A673 (cell line): ENCODE measurements at regions not wholly inside any gene's neighbourhood (a gene's known extent, or its start where the extent isn't known, plus 50 kb on each side); places are given as distances from the start of the nearest gene placed in this dataset.

Experiments used
- BruUV-seq: library from RNA; stranded (reverse); fragments of 400-500 nt; replicated peaks from 2 replicates; lab custom pipeline; 2021; lab: Mats Ljungman, UMichigan
- CTCF ChIA-PET: fragments of 300-600 bp; sonication (Branson Sonifier 250); formaldehyde crosslinking; loops from one replicate; lab custom pipeline; 2022; ENCODE audit warnings: antibody characterized with exemption; lab: Charles Lee
- POLR2A ChIA-PET: fragments of 300-600 bp; sonication (Branson Sonifier 250); formaldehyde crosslinking; loops from one replicate; lab custom pipeline; 2022; ENCODE audit warnings: antibody characterized with exemption; ENCODE audit not compliant: low non-redundant PET; lab: Charles Lee
- DNase-seq: peaks from one replicate; pipeline ENCODE4 v3.0.0-alpha.2; 2015; ENCODE audit warnings: low spot score
- H3K27ac ChIP-seq: fragments of 200-600 bp; sonication (generic); 2 replicates; pipeline ENCODE4 v1.5.1; 2016; ENCODE audit warnings: mixed run types, low read depth, mild to moderate bottlenecking, mixed read lengths, antibody characterized with exemption, low read length; ENCODE audit not compliant: poor library complexity, severe bottlenecking
- H3K27me3 ChIP-seq: fragments of 200-600 bp; sonication (generic); replicated peaks from 2 replicates; pipeline ENCODE4 v1.6.1; 2017; ENCODE audit warnings: mixed run types, low read depth, mild to moderate bottlenecking, mixed read lengths, antibody characterized with exemption, low read length; ENCODE audit not compliant: insufficient read depth, poor library complexity
- H3K36me3 ChIP-seq: fragments of 200-600 bp; sonication (generic); 2 replicates; pipeline ENCODE4 v1.6.1; 2016; ENCODE audit warnings: mixed run types, mild to moderate bottlenecking, mixed read lengths, antibody characterized with exemption, low read length; ENCODE audit not compliant: insufficient read depth, poor library complexity, severe bottlenecking
- H3K4me1 ChIP-seq: fragments of 200-600 bp; sonication (generic); 2 replicates; pipeline ENCODE4 v1.6.1; 2017; ENCODE audit warnings: mixed run types, mild to moderate bottlenecking, mixed read lengths, antibody characterized with exemption, low read length; ENCODE audit not compliant: insufficient read depth, poor library complexity, severe bottlenecking
- H3K4me3 ChIP-seq: fragments of 200-600 bp; sonication (generic); 2 replicates; pipeline ENCODE4 v1.5.1; 2016; ENCODE audit warnings: low read depth, mixed run types, mild to moderate bottlenecking, mixed read lengths, low read length; ENCODE audit not compliant: poor library complexity, severe bottlenecking
- H3K9me3 ChIP-seq: fragments of 200-600 bp; sonication (generic); 2 replicates; pipeline ENCODE4 v1.6.1; 2016; ENCODE audit warnings: mixed run types, low read depth, mild to moderate bottlenecking, mixed read lengths, antibody characterized with exemption, low read length; ENCODE audit not compliant: poor library complexity, severe bottlenecking
- CTCF ChIP-seq: fragments of 300-800, 200-600 bp; sonication (generic); conservative IDR thresholded peaks from 2 replicates; pipeline ENCODE4 v1.5.1; 2017; ENCODE audit warnings: low read depth, mild to moderate bottlenecking, antibody characterized with exemption, low read length, moderate library complexity, mixed read lengths
- EZH2 ChIP-seq: fragments of 200-600 bp; sonication (generic); IDR thresholded peaks from 2 replicates; pipeline ENCODE4 v1.6.1; 2017; ENCODE audit warnings: borderline replicate concordance, low read depth, mild to moderate bottlenecking, mixed read lengths, antibody characterized with exemption, low read length; ENCODE audit not compliant: poor library complexity, severe bottlenecking
- intact Hi-C: fragments of 100-400 bp; cut with micrococcal nuclease; formaldehyde crosslinking; loops from one replicate; pipeline ENCODE4 v1.10.0; 2022; ENCODE audit not compliant: unreplicated experiment

GRCh38 chr15:35186346-35186745, 101.3 kb upstream of the NANOGP8 start:
- TF ChIP-seq CTCF (no peak), EZH2 (no peak)
- no TSS peak for BruUV-seq
- H3K9me3 ChIP-seq, result peaks cover 2% of the 10 kb centered on the region
- no peaks in the 10 kb centered on the region for H3K36me3 ChIP-seq
- ChIA-PET CTCF (no interaction called here), POLR2A (no interaction called here)
- H3K27me3 ChIP-seq, result no peaks in the 10 kb centered on the region
- intact Hi-C loops, result loop anchor here (10.0 kb wide), 1 partner anchor 258 kb away; no protein-coding TSS in a partner anchor
- H3K4me1 ChIP-seq, result peaks cover 18% of the 10 kb centered on the region
- DNase-seq, result no peak
- H3K4me3 ChIP-seq, result no peak overlapping the region
- H3K27ac ChIP-seq, result no peak overlapping the region

- Histone ChIP-seq H3K27me3 (no peaks in the 10 kb centered on the region), H3K27ac (no peak overlapping the region), H3K36me3 (no peaks in the 10 kb centered on the region), H3K4me1 (peaks cover 18% of the 10 kb centered on the region), H3K9me3 (no peaks in the 10 kb centered on the region), H3K4me3 (no peak overlapping the region)
- BruUV-seq, result no TSS peak
- intact Hi-C loops, result loop anchor here (10.0 kb wide), 1 partner anchor 260 kb away; no protein-coding TSS in a partner anchor
- TF ChIP-seq CTCF, result no peak
- no peak for TF ChIP-seq EZH2
- ChIA-PET POLR2A (no interaction called here), CTCF (no interaction called here)
- DNase-seq, result no peak
Observed at GRCh38 chr15:35184646-35185045, 99.6 kb upstream of the NANOGP8 start.

- intact Hi-C loops, result loop anchor here (10.0 kb wide), 1 partner anchor 262 kb away; no protein-coding TSS in a partner anchor
- H3K4me1 ChIP-seq, result peaks cover 18% of the 10 kb centered on the region
- POLR2A ChIA-PET, result interaction anchor here (0.6 kb wide), 2 partner anchors 29 to 31 kb away, joined by 4 to 11 read pairs; no protein-coding TSS in a partner anchor
- H3K4me3 ChIP-seq, result no peak overlapping the region
- H3K9me3 ChIP-seq, result no peaks in the 10 kb centered on the region
- no TSS peak for BruUV-seq
- H3K36me3 ChIP-seq, result no peaks in the 10 kb centered on the region
- CTCF ChIA-PET, result no interaction called here
- no peaks in the 10 kb centered on the region for H3K27me3 ChIP-seq
- peak; percentile 87 for DNase-seq
- H3K27ac ChIP-seq, result no peak overlapping the region
- peak; percentile 28; the same call in 1 of the 2 replicates for TF ChIP-seq CTCF
- no peak for TF ChIP-seq EZH2
Observed at GRCh38 chr15:35182841-35183479, 97.9 kb upstream of the NANOGP8 start.
